ENCODE measurements at regions not wholly inside any gene's neighbourhood (a gene's known extent, or its start where the extent isn't known, plus 50 kb on each side); places are given as distances from the start of the nearest gene placed in this dataset.

GRCh38 chr10:44281662-44282061 is 103.2 kb downstream of the CXCL12 start:
- no peak for TF ChIP-seq POLR2AphosphoS5 (IDR thresholded peaks at IDR 0.05)
- no peak for TF ChIP-seq POLR2A (IDR thresholded peaks at IDR 0.05)
- TF ChIP-seq CTCF (IDR thresholded peaks at IDR 0.05): no peak
- TF ChIP-seq EP300 (IDR thresholded peaks at IDR 0.05; ENCODE audit: low read depth): no peak
- Histone ChIP-seq H3K4me3 (no peak overlapping the region), H3K4me1 (no peaks in the 10 kb centered on the region), H3K9me3 (no peaks in the 10 kb centered on the region), H3K27me3 (no peaks in the 10 kb centered on the region), H3K27ac (peak overlapping the region in 1 of 4 donors; percentile 29), H3K36me3 (no peaks in the 10 kb centered on the region)
- DNase-seq: no peak
- WGBS, 2 donors (ENCODE audit: low coverage in 1 of 2): 87% methylated on average over 5 of the region's 5 CpGs; no CpG with 5 or more reads in 1 of the 2 donors
- in situ Hi-C loops (cut with MboI; ENCODE audit: low pct_ligation_motif_present in 1 of 4, low pct_unique_long_range_greater_than_20kb in 1 of 4, low sequenced_read_pairs in 3 of 4) (no loop called here), intact Hi-C loops (cut with DNase I; ENCODE audit: low total_unique reads) (no loop called here)

- DNase-seq: no peak
- Histone ChIP-seq H3K4me1 (no peaks in the 10 kb centered on the region), H3K4me3 (no peak overlapping the region), H3K36me3 (no peaks in the 10 kb centered on the region), H3K27ac (peak overlapping the region in 2 of 4 donors; percentile 23 to 29), H3K9me3 (no peaks in the 10 kb centered on the region), H3K27me3 (no peaks in the 10 kb centered on the region)
- in situ Hi-C loops (cut with MboI; ENCODE audit: low pct_ligation_motif_present in 1 of 4, low pct_unique_long_range_greater_than_20kb in 1 of 4, low sequenced_read_pairs in 3 of 4) (no loop called here), intact Hi-C loops (cut with DNase I; ENCODE audit: low total_unique reads) (no loop called here)
- 83 to 86% methylated on average over 2 to 12 of the region's 12 CpGs for WGBS, 2 donors (ENCODE audit: low coverage in 1 of 2)
- TF ChIP-seq CTCF (IDR thresholded peaks at IDR 0.05): no peak
- TF ChIP-seq POLR2A (IDR thresholded peaks at IDR 0.05): no peak
- TF ChIP-seq EP300 (IDR thresholded peaks at IDR 0.05; ENCODE audit: low read depth): no peak
- no peak for TF ChIP-seq POLR2AphosphoS5 (IDR thresholded peaks at IDR 0.05)
Measured at GRCh38 chr10:44281089-44281613, 103.7 kb downstream of the CXCL12 start.

- no peaks in the 10 kb centered on the region for H3K36me3 ChIP-seq
- no peaks in the 10 kb centered on the region for H3K4me1 ChIP-seq
- no peaks in the 10 kb centered on the region for H3K9me3 ChIP-seq
- WGBS, 2 donors (ENCODE audit: low coverage in 1 of 2): 70 to 79% methylated on average over 5 of the region's 5 CpGs
- H3K4me3 ChIP-seq: no peak overlapping the region
- no peaks in the 10 kb centered on the region for H3K27me3 ChIP-seq
- peak overlapping the region in 2 of 4 donors; percentile 23 to 29 for H3K27ac ChIP-seq
- no peak for DNase-seq
- intact Hi-C loops (cut with DNase I; ENCODE audit: low total_unique reads): no loop called here
- TF ChIP-seq POLR2A (IDR thresholded peaks at IDR 0.05) (no peak), POLR2AphosphoS5 (IDR thresholded peaks at IDR 0.05) (no peak), EP300 (IDR thresholded peaks at IDR 0.05; ENCODE audit: low read depth) (no peak), CTCF (IDR thresholded peaks at IDR 0.05) (no peak)
- in situ Hi-C loops (cut with MboI; ENCODE audit: low pct_ligation_motif_present in 1 of 4, low pct_unique_long_range_greater_than_20kb in 1 of 4, low sequenced_read_pairs in 3 of 4): no loop called here
Measured at GRCh38 chr10:44280226-44281014, 104.5 kb downstream of the CXCL12 start.

- Histone ChIP-seq H3K4me3 (no peak overlapping the region), H3K27ac (no peak overlapping the region), H3K27me3 (no peaks in the 10 kb centered on the region), H3K4me1 (no peaks in the 10 kb centered on the region), H3K9me3 (no peaks in the 10 kb centered on the region), H3K36me3 (no peaks in the 10 kb centered on the region)
- in situ Hi-C loops (cut with MboI; ENCODE audit: low pct_ligation_motif_present in 1 of 4, low pct_unique_long_range_greater_than_20kb in 1 of 4, low sequenced_read_pairs in 3 of 4) (no loop called here), intact Hi-C loops (cut with DNase I; ENCODE audit: low total_unique reads) (no loop called here)
- no peak for TF ChIP-seq CTCF (IDR thresholded peaks at IDR 0.05)
- TF ChIP-seq EP300 (IDR thresholded peaks at IDR 0.05; ENCODE audit: low read depth): no peak
- no peak for TF ChIP-seq POLR2A (IDR thresholded peaks at IDR 0.05)
- no peak for DNase-seq
- WGBS, 2 donors (ENCODE audit: low coverage in 1 of 2): 66 to 78% methylated on average over 7 of the region's 7 CpGs
Measured at GRCh38 chr10:44279426-44280126, 105.3 kb downstream of the CXCL12 start.

Data from transverse colon (tissue), 4 donors.